IMR-90 (cell line): ENCODE measurements at regions not wholly inside any gene's neighbourhood (a gene's known extent, or its start where the extent isn't known, plus 50 kb on each side); places are given as distances from the start of the nearest gene placed in this dataset.

Source experiments
- BHLHE40 ChIP-seq: fragments of 150-350 bp; IDR thresholded peaks from 2 replicates; pipeline ENCODE4 v1.6.1; 2016; ENCODE audit warnings: mild to moderate bottlenecking, low read depth, low read length
- CEBPB ChIP-seq: IDR thresholded peaks from 2 replicates; pipeline ENCODE4 v1.6.1; 2012; ENCODE audit warnings: low read depth, low read length, improper control_type of control experiment
- CHD1 ChIP-seq: IDR thresholded peaks from 2 replicates; pipeline ENCODE4 v1.6.1; 2012; ENCODE audit warnings: low read depth, low read length, improper control_type of control experiment
- CTCF ChIP-seq: conservative IDR thresholded peaks from 2 replicates; pipeline ENCODE4 v1.5.1; 2012; ENCODE audit warnings: mild to moderate bottlenecking, low read depth, low read length, improper control_type of control experiment
- MXI1 ChIP-seq: IDR thresholded peaks from 2 replicates; pipeline ENCODE4 v1.6.1; 2012; ENCODE audit warnings: low read depth, mild to moderate bottlenecking, low read length, moderate library complexity, borderline replicate concordance
- POLR2A ChIP-seq: IDR thresholded peaks from 2 replicates; pipeline ENCODE4 v1.6.1; 2012; ENCODE audit warnings: mild to moderate bottlenecking, low read depth, low read length
- RAD21 ChIP-seq: IDR thresholded peaks from 2 replicates; pipeline ENCODE4 v1.6.1; 2012; ENCODE audit warnings: low read length, improper control_type of control experiment
- RCOR1 ChIP-seq: IDR thresholded peaks from 2 replicates; pipeline ENCODE4 v1.6.1; 2012; ENCODE audit warnings: mild to moderate bottlenecking, low read length, improper control_type of control experiment; ENCODE audit not compliant: insufficient replicate concordance
- RFX5 ChIP-seq: IDR thresholded peaks from 2 replicates; pipeline ENCODE4 v1.8.0; 2012; ENCODE audit warnings: low read depth, mild to moderate bottlenecking, low read length, moderate library complexity

GRCh38 chr18:4994710-4995109 lies 202.3 kb downstream of the AKAIN1 start:
- no peak for TF ChIP-seq POLR2A
- no peak for TF ChIP-seq CTCF
- no peak for TF ChIP-seq RAD21
- no peak for TF ChIP-seq RFX5
- no peak for TF ChIP-seq CEBPB
- no peak for TF ChIP-seq BHLHE40
- TF ChIP-seq MXI1 = no peak
- TF ChIP-seq CHD1 = no peak
- TF ChIP-seq RCOR1 = no peak
